Right forelimb (tissue), 1 donor: ENCODE measurements at regions not wholly inside any gene's neighbourhood (a gene's known extent, or its start where the extent isn't known, plus 50 kb on each side); places are given as distances from the start of the nearest gene placed in this dataset.
"Not testable (repeated sequence)": the region's sequence is repeated elsewhere in the genome, so short reads cannot be mapped to it uniquely, and the experiment has no call there.

Experiments used
- DNase-seq: peaks from one replicate; pipeline ENCODE4 v3.0.0-alpha.2; 2018

GRCh38 chr4:154983714-154984113 lies 202.6 kb downstream of the RBM46 start:
- no peak for DNase-seq

GRCh38 chr4:154984148-154984547 lies 203.1 kb downstream of the RBM46 start:
- no peak for DNase-seq

- DNase-seq, result no peak
These were observed 203.5 kb downstream of the RBM46 start for GRCh38 chr4:154984616-154985015.

- no peak for DNase-seq
These were observed 204.6 kb downstream of the RBM46 start for GRCh38 chr4:154985673-154986072.

GRCh38 chr4:154988511-154988910 lies 207.4 kb downstream of the RBM46 start:
- DNase-seq, result no peak

GRCh38 chr4:154989511-154989910 lies 208.4 kb downstream of the RBM46 start:
- DNase-seq, result no peak

GRCh38 chr4:154997866-154998265 lies 210.6 kb upstream of the NPY2R start:
- not testable (repeated sequence) for DNase-seq

- no peak for DNase-seq
These were observed 210.2 kb upstream of the NPY2R start for GRCh38 chr4:154998284-154998683.

GRCh38 chr4:154998773-154999172 lies 209.7 kb upstream of the NPY2R start:
- no peak for DNase-seq

GRCh38 chr4:154999950-155000578 lies 208.4 kb upstream of the NPY2R start:
- DNase-seq, result no peak

GRCh38 chr4:155001251-155001650 lies 207.2 kb upstream of the NPY2R start:
- no peak for DNase-seq

- no peak for DNase-seq
These were observed 202.9 kb upstream of the NPY2R start for GRCh38 chr4:155005395-155006090.

GRCh38 chr4:155007660-155008176 lies 200.7 kb upstream of the NPY2R start:
- DNase-seq, result no peak

- no peak for DNase-seq
These were observed 200.0 kb upstream of the NPY2R start for GRCh38 chr4:155008389-155008788.

GRCh38 chr4:155009288-155009687 lies 199.1 kb upstream of the NPY2R start:
- no peak for DNase-seq

GRCh38 chr4:155010376-155010775 lies 198.1 kb upstream of the NPY2R start:
- DNase-seq, result no peak

GRCh38 chr4:155011163-155011780 lies 197.2 kb upstream of the NPY2R start:
- DNase-seq, result no peak

- DNase-seq, result no peak
These were observed 196.0 kb upstream of the NPY2R start for GRCh38 chr4:155012469-155012868.

- no peak for DNase-seq
These were observed 191.0 kb upstream of the NPY2R start for GRCh38 chr4:155017426-155017825.

- DNase-seq, result peak; percentile 48
These were observed 182.5 kb upstream of the NPY2R start for GRCh38 chr4:155025762-155026457.

GRCh38 chr4:155026715-155027114 lies 181.7 kb upstream of the NPY2R start:
- no peak for DNase-seq

- no peak for DNase-seq
These were observed 175.8 kb upstream of the NPY2R start for GRCh38 chr4:155032521-155033229.

- DNase-seq, result no peak
These were observed 174.8 kb upstream of the NPY2R start for GRCh38 chr4:155033604-155034003.
